ENCODE measurements at regions not wholly inside any gene's neighbourhood (a gene's known extent, or its start where the extent isn't known, plus 50 kb on each side); places are given as distances from the start of the nearest gene placed in this dataset.
"Not testable (repeated sequence)": the region's sequence is repeated elsewhere in the genome, so short reads cannot be mapped to it uniquely, and the experiment has no call there.

- H3K9ac ChIP-seq (ENCODE audit: low read length in 2 of 2), result no peak overlapping the region
- H3K4me1 ChIP-seq (ENCODE audit: control insufficient read depth, insufficient read depth, low read length), result no peaks in the 10 kb centered on the region
- H3K27ac ChIP-seq (ENCODE audit: low read length), result no peak overlapping the region
- H3K4me3 ChIP-seq (ENCODE audit: low read length in 2 of 2), result no peak overlapping the region
- no peaks in the 10 kb centered on the region for H3K27me3 ChIP-seq (ENCODE audit: control insufficient read depth in 1 of 2, insufficient read depth in 2 of 2, low read length in 2 of 2)
- H3K9me3 ChIP-seq (ENCODE audit: control insufficient read depth in 2 of 2, low read length in 2 of 2), result no peaks in the 10 kb centered on the region
- no peaks in the 10 kb centered on the region for H3K36me3 ChIP-seq (ENCODE audit: control insufficient read depth in 2 of 2, insufficient read depth in 2 of 2, low read length in 2 of 2)
Observed at GRCh38 chr5:74460694-74461093, 179.8 kb downstream of the ENC1 start.

- Histone ChIP-seq H3K4me1 (ENCODE audit: control insufficient read depth, insufficient read depth, low read length) (no peaks in the 10 kb centered on the region), H3K4me3 (ENCODE audit: low read length in 2 of 2) (no peak overlapping the region)
Observed at GRCh38 chr5:74459984-74460383, 180.5 kb downstream of the ENC1 start.

GRCh38 chr5:74457876-74458275 is 182.7 kb downstream of the ENC1 start:
- no peaks in the 10 kb centered on the region for H3K27me3 ChIP-seq (ENCODE audit: control insufficient read depth in 1 of 2, insufficient read depth in 2 of 2, low read length in 2 of 2)
- H3K4me1 ChIP-seq (ENCODE audit: control insufficient read depth, insufficient read depth, low read length), result no peaks in the 10 kb centered on the region
- H3K9me3 ChIP-seq (ENCODE audit: control insufficient read depth in 2 of 2, low read length in 2 of 2), result no peaks in the 10 kb centered on the region
- H3K27ac ChIP-seq (ENCODE audit: low read length), result no peak overlapping the region
- no peak overlapping the region for H3K9ac ChIP-seq (ENCODE audit: low read length in 2 of 2)
- H3K4me3 ChIP-seq (ENCODE audit: low read length in 2 of 2), result no peak overlapping the region
- H3K36me3 ChIP-seq (ENCODE audit: control insufficient read depth in 2 of 2, insufficient read depth in 2 of 2, low read length in 2 of 2), result no peaks in the 10 kb centered on the region

More at GRCh38 chr5:74459984-74460383, 180.5 kb downstream of the ENC1 start:
- no peaks in the 10 kb centered on the region for H3K27me3 ChIP-seq (ENCODE audit: control insufficient read depth in 1 of 2, insufficient read depth in 2 of 2, low read length in 2 of 2)
- H3K27ac ChIP-seq (ENCODE audit: low read length), result no peak overlapping the region
- H3K36me3 ChIP-seq (ENCODE audit: control insufficient read depth in 2 of 2, insufficient read depth in 2 of 2, low read length in 2 of 2), result no peaks in the 10 kb centered on the region
- H3K9me3 ChIP-seq (ENCODE audit: control insufficient read depth in 2 of 2, low read length in 2 of 2), result no peaks in the 10 kb centered on the region
- no peak overlapping the region for H3K9ac ChIP-seq (ENCODE audit: low read length in 2 of 2)

- Histone ChIP-seq H3K4me1 (ENCODE audit: control insufficient read depth, insufficient read depth, low read length) (no peaks in the 10 kb centered on the region), H3K27ac (ENCODE audit: low read length) (no peak overlapping the region), H3K27me3 (ENCODE audit: control insufficient read depth in 1 of 2, insufficient read depth in 2 of 2, low read length in 2 of 2) (no peaks in the 10 kb centered on the region), H3K4me3 (ENCODE audit: low read length in 2 of 2) (no peak overlapping the region), H3K9me3 (ENCODE audit: control insufficient read depth in 2 of 2, low read length in 2 of 2) (no peaks in the 10 kb centered on the region), H3K36me3 (ENCODE audit: control insufficient read depth in 2 of 2, insufficient read depth in 2 of 2, low read length in 2 of 2) (no peaks in the 10 kb centered on the region), H3K9ac (ENCODE audit: low read length in 2 of 2) (no peak overlapping the region)
Observed at GRCh38 chr5:74454263-74455030, 186.1 kb downstream of the ENC1 start.

GRCh38 chr5:74452856-74453255 is 187.7 kb downstream of the ENC1 start:
- no peak overlapping the region for H3K4me3 ChIP-seq (ENCODE audit: low read length in 2 of 2)
- H3K36me3 ChIP-seq (ENCODE audit: control insufficient read depth in 2 of 2, insufficient read depth in 2 of 2, low read length in 2 of 2), result no peaks in the 10 kb centered on the region
- H3K27ac ChIP-seq (ENCODE audit: low read length), result no peak overlapping the region
- no peaks in the 10 kb centered on the region for H3K27me3 ChIP-seq (ENCODE audit: control insufficient read depth in 1 of 2, insufficient read depth in 2 of 2, low read length in 2 of 2)
- H3K4me1 ChIP-seq (ENCODE audit: control insufficient read depth, insufficient read depth, low read length), result no peaks in the 10 kb centered on the region
- no peaks in the 10 kb centered on the region for H3K9me3 ChIP-seq (ENCODE audit: control insufficient read depth in 2 of 2, low read length in 2 of 2)
- H3K9ac ChIP-seq (ENCODE audit: low read length in 2 of 2), result no peak overlapping the region

- no peaks in the 10 kb centered on the region for H3K9me3 ChIP-seq (ENCODE audit: control insufficient read depth in 2 of 2, low read length in 2 of 2)
- H3K4me3 ChIP-seq (ENCODE audit: low read length in 2 of 2), result no peak overlapping the region
- H3K27me3 ChIP-seq (ENCODE audit: control insufficient read depth in 1 of 2, insufficient read depth in 2 of 2, low read length in 2 of 2), result no peaks in the 10 kb centered on the region
- no peaks in the 10 kb centered on the region for H3K36me3 ChIP-seq (ENCODE audit: control insufficient read depth in 2 of 2, insufficient read depth in 2 of 2, low read length in 2 of 2)
- no peaks in the 10 kb centered on the region for H3K4me1 ChIP-seq (ENCODE audit: control insufficient read depth, insufficient read depth, low read length)
- H3K27ac ChIP-seq (ENCODE audit: low read length), result no peak overlapping the region
- no peak overlapping the region for H3K9ac ChIP-seq (ENCODE audit: low read length in 2 of 2)
Observed at GRCh38 chr5:74450095-74450494, 190.4 kb downstream of the ENC1 start.

GRCh38 chr5:74446725-74447241 is 193.7 kb downstream of the ENC1 start:
- Histone ChIP-seq H3K4me1 (ENCODE audit: control insufficient read depth, insufficient read depth, low read length) (no peaks in the 10 kb centered on the region), H3K4me3 (ENCODE audit: low read length in 2 of 2) (peak overlapping the region in 1 of 2 donors; percentile 15), H3K9me3 (ENCODE audit: control insufficient read depth in 2 of 2, low read length in 2 of 2) (no peaks in the 10 kb centered on the region), H3K27ac (ENCODE audit: low read length) (no peak overlapping the region), H3K27me3 (ENCODE audit: control insufficient read depth in 1 of 2, insufficient read depth in 2 of 2, low read length in 2 of 2) (no peaks in the 10 kb centered on the region), H3K9ac (ENCODE audit: low read length in 2 of 2) (no peak overlapping the region), H3K36me3 (ENCODE audit: control insufficient read depth in 2 of 2, insufficient read depth in 2 of 2, low read length in 2 of 2) (no peaks in the 10 kb centered on the region)

- Histone ChIP-seq H3K27me3 (ENCODE audit: control insufficient read depth in 1 of 2, insufficient read depth in 2 of 2, low read length in 2 of 2) (no peaks in the 10 kb centered on the region), H3K27ac (ENCODE audit: low read length) (no peak overlapping the region)
Observed at GRCh38 chr5:74442466-74442865, 198.1 kb downstream of the ENC1 start.

GRCh38 chr5:74441616-74442015 is 198.9 kb downstream of the ENC1 start:
- H3K27me3 ChIP-seq (ENCODE audit: control insufficient read depth in 1 of 2, insufficient read depth in 2 of 2, low read length in 2 of 2), result no peaks in the 10 kb centered on the region
- no peaks in the 10 kb centered on the region for H3K36me3 ChIP-seq (ENCODE audit: control insufficient read depth in 2 of 2, insufficient read depth in 2 of 2, low read length in 2 of 2)
- H3K4me3 ChIP-seq (ENCODE audit: low read length in 2 of 2), result no peak overlapping the region
- H3K9me3 ChIP-seq (ENCODE audit: control insufficient read depth in 2 of 2, low read length in 2 of 2), result no peaks in the 10 kb centered on the region
- H3K9ac ChIP-seq (ENCODE audit: low read length in 2 of 2), result no peak overlapping the region
- no peaks in the 10 kb centered on the region for H3K4me1 ChIP-seq (ENCODE audit: control insufficient read depth, insufficient read depth, low read length)
- H3K27ac ChIP-seq (ENCODE audit: low read length), result no peak overlapping the region

More at GRCh38 chr5:74442466-74442865, 198.1 kb downstream of the ENC1 start:
- no peak overlapping the region for H3K9ac ChIP-seq (ENCODE audit: low read length in 2 of 2)
- H3K36me3 ChIP-seq (ENCODE audit: control insufficient read depth in 2 of 2, insufficient read depth in 2 of 2, low read length in 2 of 2), result no peaks in the 10 kb centered on the region
- no peaks in the 10 kb centered on the region for H3K4me1 ChIP-seq (ENCODE audit: control insufficient read depth, insufficient read depth, low read length)
- no peaks in the 10 kb centered on the region for H3K9me3 ChIP-seq (ENCODE audit: control insufficient read depth in 2 of 2, low read length in 2 of 2)
- no peak overlapping the region for H3K4me3 ChIP-seq (ENCODE audit: low read length in 2 of 2)

- Histone ChIP-seq H3K4me3 (ENCODE audit: low read length in 2 of 2) (no peak overlapping the region), H3K36me3 (ENCODE audit: control insufficient read depth in 2 of 2, insufficient read depth in 2 of 2, low read length in 2 of 2) (no peaks in the 10 kb centered on the region), H3K27me3 (ENCODE audit: control insufficient read depth in 1 of 2, insufficient read depth in 2 of 2, low read length in 2 of 2) (no peaks in the 10 kb centered on the region), H3K9me3 (ENCODE audit: control insufficient read depth in 2 of 2, low read length in 2 of 2) (no peaks in the 10 kb centered on the region), H3K27ac (ENCODE audit: low read length) (no peak overlapping the region), H3K4me1 (ENCODE audit: control insufficient read depth, insufficient read depth, low read length) (no peaks in the 10 kb centered on the region), H3K9ac (ENCODE audit: low read length in 2 of 2) (no peak overlapping the region)
Observed at GRCh38 chr5:74440341-74440740, 200.2 kb downstream of the ENC1 start.

GRCh38 chr5:74437870-74438269 is 202.7 kb downstream of the ENC1 start:
- not testable (repeated sequence) for H3K9me3 ChIP-seq (ENCODE audit: control insufficient read depth in 2 of 2, low read length in 2 of 2); H3K27ac ChIP-seq (ENCODE audit: low read length); H3K4me1 ChIP-seq (ENCODE audit: control insufficient read depth, insufficient read depth, low read length); H3K9ac ChIP-seq (ENCODE audit: low read length in 2 of 2); H3K36me3 ChIP-seq (ENCODE audit: control insufficient read depth in 2 of 2, insufficient read depth in 2 of 2, low read length in 2 of 2); H3K4me3 ChIP-seq (ENCODE audit: low read length in 2 of 2); H3K27me3 ChIP-seq (ENCODE audit: control insufficient read depth in 1 of 2, insufficient read depth in 2 of 2, low read length in 2 of 2)
